ENCODE measurements at regions not wholly inside any gene's neighbourhood (a gene's known extent, or its start where the extent isn't known, plus 50 kb on each side); places are given as distances from the start of the nearest gene placed in this dataset.

- no peak for TF ChIP-seq FOXM1 (IDR thresholded peaks at IDR 0.05; ENCODE audit: low read depth)
- TF ChIP-seq GABPA (IDR thresholded peaks at IDR 0.05; ENCODE audit: low read depth): no peak
- no peak for TF ChIP-seq REST (IDR thresholded peaks at IDR 0.05; ENCODE audit: low read depth, low read length)
- no peak for TF ChIP-seq ZBTB33 (IDR thresholded peaks at IDR 0.05; ENCODE audit: borderline replicate concordance, low read depth)
- TF ChIP-seq EZH2phosphoT487 (IDR thresholded peaks at IDR 0.05; ENCODE audit: borderline replicate concordance, low read depth): no peak
Observed at GRCh38 chr15:52879145-52879544, 89.0 kb upstream of the ONECUT1 start (continued).

GRCh38 chr15:52876991-52877663, 87.0 kb upstream of the ONECUT1 start:
- DNase-seq: no peak
- H3F3A ChIP-seq (replicated peaks; ENCODE audit: insufficient read depth): no peaks in the 10 kb centered on the region
- no peaks in the 10 kb centered on the region for H3K79me2 ChIP-seq (ENCODE audit: insufficient read depth)
- no peak overlapping the region for H3K4me2 ChIP-seq
- ChIA-PET POLR2A (no interaction called here), CTCF (interaction anchor here (1.0 kb wide), 1 partner anchor 18 kb away, joined by 4 read pairs; no protein-coding TSS in a partner anchor)
- no peaks in the 10 kb centered on the region for H3K4me1 ChIP-seq (ENCODE audit: control insufficient read depth in 1 of 2, insufficient read depth in 2 of 2, low read depth in 1 of 2, low read length in 1 of 2)
- H3K4me3 ChIP-seq (ENCODE audit: low read depth in 2 of 2, low read length in 1 of 2): no peak overlapping the region
- no peak overlapping the region for H3K9ac ChIP-seq
- H2AFZ ChIP-seq (ENCODE audit: low read depth): no peak overlapping the region
- H3K27me3 ChIP-seq (ENCODE audit: insufficient read depth): no peaks in the 10 kb centered on the region
- H3K9me3 ChIP-seq: no peaks in the 10 kb centered on the region
- no peaks in the 10 kb centered on the region for H4K20me1 ChIP-seq (ENCODE audit: insufficient read depth)
- H3K9me2 ChIP-seq: no peaks in the 10 kb centered on the region
- TF ChIP-seq ELF1 (IDR thresholded peaks at IDR 0.05): no peak
- no peak for TF ChIP-seq TAF1 (IDR thresholded peaks at IDR 0.05; ENCODE audit: borderline replicate concordance, low read depth, low read length)
- TF ChIP-seq MEF2A (IDR thresholded peaks at IDR 0.05; ENCODE audit: borderline replicate concordance, low read depth): no peak
- TF ChIP-seq FOXJ3 (CRISPR knock-in tag; IDR thresholded peaks at IDR 0.05): no peak
- TF ChIP-seq POLR2AphosphoS5 (IDR thresholded peaks at IDR 0.05; ENCODE audit: low read depth, low read length): no peak
- TF ChIP-seq GATA2 (CRISPR knock-in tag; IDR thresholded peaks at IDR 0.05): no peak
- no peak for TF ChIP-seq IRF3 (IDR thresholded peaks at IDR 0.05; ENCODE audit: low read depth, low read length)
- TF ChIP-seq USF2 (IDR thresholded peaks at IDR 0.05; ENCODE audit: borderline replicate concordance, low read depth, low read length): no peak
- TF ChIP-seq YY1 (IDR thresholded peaks at IDR 0.05; ENCODE audit: low read depth): no peak
- TF ChIP-seq TEAD4 (IDR thresholded peaks at IDR 0.05; ENCODE audit: borderline replicate concordance, insufficient read depth): no peak
- no peak for TF ChIP-seq MAX (IDR thresholded peaks at IDR 0.05; ENCODE audit: low read depth)
- TF ChIP-seq RCOR1 (IDR thresholded peaks at IDR 0.05; ENCODE audit: low read length): no peak
- no peak for TF ChIP-seq USF1 (IDR thresholded peaks at IDR 0.05; ENCODE audit: borderline replicate concordance, low read depth)
- no peak for TF ChIP-seq CHD2 (IDR thresholded peaks at IDR 0.05; ENCODE audit: low read length, partially characterized antibody)
- no peak overlapping the region for H3K27ac ChIP-seq (ENCODE audit: low read depth in 2 of 2, low read length in 1 of 2)
- H3K36me3 ChIP-seq (replicated peaks in 1 of 2; ENCODE audit: control insufficient read depth in 1 of 2, insufficient read depth in 2 of 2, low read length in 1 of 2): no peaks in the 10 kb centered on the region
- WGBS (ENCODE audit: low lambda C conversion rate): 15% methylated on average over 5 of the region's 5 CpGs

All from SK-N-SH (cell line).